Fibroblast of gingiva (primary cell): ENCODE measurements at regions not wholly inside any gene's neighbourhood (a gene's known extent, or its start where the extent isn't known, plus 50 kb on each side); places are given as distances from the start of the nearest gene placed in this dataset.
"Not testable (repeated sequence)": the region's sequence is repeated elsewhere in the genome, so short reads cannot be mapped to it uniquely, and the experiment has no call there.

Source experiments
- DNase-seq: peaks from one replicate; pipeline ENCODE4 v3.0.0-alpha.2; 2011; ENCODE audit warnings: low read depth

DNA sequence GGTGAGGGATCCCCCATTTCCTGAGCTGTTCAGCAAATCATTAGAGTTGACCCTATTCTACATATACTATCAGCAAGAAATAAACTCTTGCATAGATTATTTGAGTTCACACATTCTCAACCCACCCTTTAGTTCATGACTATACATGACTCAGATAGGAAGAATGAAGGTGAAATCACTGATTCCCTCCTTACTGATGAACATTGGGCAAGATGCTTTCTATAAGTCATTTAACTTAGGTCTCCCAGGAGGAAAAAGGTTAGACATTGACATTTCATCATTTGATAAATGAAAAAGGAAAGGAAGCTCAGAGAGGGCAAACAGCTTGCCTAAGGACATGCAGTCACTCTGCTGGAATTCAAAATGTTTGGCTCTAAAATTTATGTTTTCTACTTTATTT is 408.0 kb downstream of the TMEM182 start:
- no peak for DNase-seq

GRCh38 chr2:103172821-103173220 is 411.0 kb downstream of the TMEM182 start:
- DNase-seq = no peak

DNA sequence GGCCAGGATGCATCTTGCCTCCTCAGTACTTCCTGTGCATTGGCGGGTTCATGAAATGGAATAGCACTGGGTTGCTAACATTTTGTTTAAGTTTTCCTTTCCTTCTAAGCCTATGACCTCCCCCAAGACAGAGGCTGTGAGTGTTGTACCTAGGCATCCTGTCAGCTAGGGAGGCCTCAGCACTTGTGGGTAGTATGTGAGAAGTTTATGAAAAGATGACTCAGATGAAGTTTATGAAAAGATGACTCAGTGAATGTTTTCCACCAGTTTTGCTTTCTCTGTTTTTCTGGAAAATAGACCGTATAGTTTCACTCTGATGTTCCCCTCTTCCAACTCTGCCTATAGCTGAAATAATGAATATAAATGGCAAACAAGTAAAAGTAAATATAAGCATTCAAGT is 412.9 kb downstream of the TMEM182 start:
- no peak for DNase-seq

DNA sequence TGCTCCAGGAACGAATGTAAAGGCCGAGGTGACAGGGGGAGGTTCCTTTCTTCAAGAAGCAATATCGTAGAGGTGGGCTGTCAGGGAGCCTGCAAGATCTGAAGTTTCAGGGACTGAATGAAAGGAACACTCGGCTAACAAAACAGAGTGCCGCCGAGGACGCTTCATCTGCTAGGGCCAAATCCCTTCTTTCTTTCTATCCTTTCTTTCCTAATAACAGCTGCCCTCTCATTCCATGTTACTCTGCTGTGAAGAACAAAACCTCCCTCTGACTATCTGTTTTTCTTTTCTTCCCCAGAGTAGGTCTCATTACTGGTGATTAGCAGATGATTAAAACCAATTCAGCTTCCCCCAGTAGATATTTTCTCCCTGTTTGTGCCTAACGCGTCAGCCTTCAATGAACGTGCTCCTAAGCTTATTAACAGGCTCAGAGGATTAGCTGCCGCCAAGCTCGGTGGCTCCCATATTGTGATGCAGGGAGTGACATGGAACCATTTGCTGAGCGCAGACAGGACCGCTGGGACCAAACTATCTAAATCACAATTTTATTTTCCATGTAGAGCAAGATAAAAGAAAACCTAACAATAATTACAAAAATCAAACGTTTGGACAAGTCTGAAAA is 414.6 kb downstream of the TMEM182 start:
- DNase-seq = no peak

GRCh38 chr2:103179798-103180197 is 418.0 kb downstream of the TMEM182 start:
- no peak for DNase-seq

- DNase-seq = no peak
Measured at GRCh38 chr2:103183061-103183460, 421.2 kb downstream of the TMEM182 start.

DNA sequence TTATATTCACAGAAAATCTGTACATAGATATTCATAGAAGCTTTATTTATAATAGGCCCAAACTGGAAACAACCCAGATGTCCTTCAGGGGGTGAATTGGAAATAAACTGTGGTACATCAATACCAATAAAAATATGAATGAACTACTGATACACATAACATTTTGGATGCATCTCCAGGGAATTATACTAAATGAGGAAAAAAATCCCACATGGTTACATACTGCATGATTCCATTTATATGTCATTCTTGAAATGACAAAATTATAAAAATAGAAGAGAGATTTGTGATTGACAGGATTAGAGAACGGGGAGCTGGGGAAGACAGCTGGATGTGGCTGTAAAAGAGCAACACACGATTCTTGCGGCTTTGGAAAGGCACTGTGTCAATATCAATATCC is 435.0 kb downstream of the TMEM182 start:
- no peak for DNase-seq

GRCh38 chr2:103200774-103201173 is 438.9 kb downstream of the TMEM182 start:
- DNase-seq = not testable (repeated sequence)

GRCh38 chr2:103208916-103209315 is 447.1 kb downstream of the TMEM182 start:
- no peak for DNase-seq

- no peak for DNase-seq
Measured at GRCh38 chr2:103213028-103213542, 451.3 kb downstream of the TMEM182 start.

- no peak for DNase-seq
Measured at GRCh38 chr2:103218516-103218915, 456.7 kb downstream of the TMEM182 start.

DNA sequence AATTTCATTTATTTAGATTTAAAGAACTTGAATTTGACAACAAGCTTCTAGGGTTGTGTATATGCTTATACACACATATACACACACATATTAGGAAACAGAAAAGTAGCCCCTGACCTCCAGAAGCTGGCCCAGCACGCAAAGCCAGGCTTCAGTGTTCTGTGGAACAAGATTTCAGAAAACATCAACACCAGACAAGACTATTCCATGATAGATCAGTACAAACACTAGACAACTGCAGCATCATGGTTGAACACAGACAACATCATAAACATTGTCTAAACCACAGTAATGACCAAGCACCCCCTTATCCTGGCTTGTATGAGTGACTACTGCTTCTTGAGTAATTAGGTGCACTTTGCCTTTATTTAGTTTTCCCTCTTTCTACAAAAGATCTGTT is 457.6 kb downstream of the TMEM182 start:
- DNase-seq = no peak

GRCh38 chr2:103222969-103223368 is 461.1 kb downstream of the TMEM182 start:
- no peak for DNase-seq

- no peak for DNase-seq
Measured at GRCh38 chr2:103230796-103231195, 469.0 kb downstream of the TMEM182 start.

DNA sequence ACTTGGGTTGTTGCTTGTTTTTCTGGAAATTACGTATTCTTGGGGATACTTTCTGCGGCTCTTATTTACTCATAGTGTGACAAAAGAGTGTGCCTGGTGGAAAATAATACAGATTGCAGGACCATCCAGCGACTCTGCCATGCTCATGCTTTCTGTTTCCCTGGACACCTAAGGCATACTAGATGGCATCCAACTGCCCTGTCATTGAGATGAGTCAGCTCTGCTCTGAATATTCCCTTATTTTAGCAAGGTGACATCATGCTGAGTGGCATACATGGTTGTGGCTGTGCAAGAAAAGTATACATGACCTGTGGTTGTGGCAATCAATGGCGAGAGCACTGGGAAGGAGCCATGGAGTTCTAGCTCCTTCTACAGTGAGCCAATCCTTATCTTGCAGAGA is 471.0 kb downstream of the TMEM182 start:
- no peak for DNase-seq

DNA sequence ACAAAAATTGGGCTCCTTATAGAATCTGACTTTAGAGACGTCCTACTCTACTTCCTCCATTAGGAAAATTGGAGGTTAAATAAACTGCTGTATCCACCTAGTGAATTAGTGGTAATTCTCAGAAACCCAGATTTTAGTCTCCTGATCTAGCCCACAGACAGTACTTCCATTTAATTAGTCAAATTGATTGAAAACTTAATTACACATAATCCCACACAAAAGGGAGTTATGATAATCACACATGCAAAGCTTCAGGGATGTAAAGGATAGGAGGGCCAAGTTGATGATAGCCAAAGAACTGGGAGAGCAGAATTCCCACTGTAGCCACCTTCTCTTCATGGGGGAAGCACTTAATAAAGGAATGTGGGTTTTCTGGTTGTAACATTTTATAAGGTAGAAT is 471.9 kb downstream of the TMEM182 start:
- no peak for DNase-seq

DNA sequence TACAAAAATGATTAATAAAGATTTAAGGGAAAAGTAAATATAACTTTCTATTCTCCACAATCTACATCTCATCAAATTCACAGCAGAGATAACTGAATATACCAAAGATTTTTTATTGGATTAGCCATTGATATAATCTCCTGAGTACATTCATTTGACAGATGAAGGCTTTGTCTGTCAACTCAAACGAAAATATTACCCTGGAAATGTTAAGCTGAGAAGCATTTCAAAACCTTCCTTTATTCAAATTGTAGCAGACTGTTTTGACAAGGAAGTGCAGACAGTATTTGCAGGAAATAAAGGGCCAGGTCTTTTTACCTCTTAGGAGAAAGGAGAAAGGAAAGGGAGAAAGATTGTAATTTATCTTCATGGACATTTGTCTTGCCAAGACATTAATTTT is 473.5 kb downstream of the TMEM182 start:
- no peak for DNase-seq

- DNase-seq = no peak
Measured at GRCh38 chr2:103249462-103249861, 487.6 kb downstream of the TMEM182 start.

DNA sequence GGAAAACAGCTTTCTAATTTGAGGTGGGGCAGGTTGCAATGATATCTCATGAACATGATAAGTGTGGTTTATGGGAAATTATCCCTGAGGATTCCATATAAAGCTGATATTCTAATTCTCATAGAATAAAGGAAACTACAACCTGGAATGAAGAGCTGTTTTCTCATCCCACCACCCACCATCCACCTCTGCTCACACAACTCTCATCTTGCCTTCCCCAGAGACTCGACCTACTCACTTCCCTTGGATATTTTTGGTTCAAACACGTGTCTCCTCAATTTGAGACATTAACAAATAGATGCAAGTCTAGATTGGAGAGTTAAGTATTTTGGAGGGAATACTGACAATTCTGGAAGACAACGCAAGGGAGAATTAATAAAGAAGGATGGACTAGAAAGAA is 490.9 kb downstream of the TMEM182 start:
- DNase-seq = no peak

- no peak for DNase-seq
Measured at GRCh38 chr2:103254611-103255010, 492.8 kb downstream of the TMEM182 start.

GRCh38 chr2:103264058-103264768 is 502.4 kb downstream of the TMEM182 start:
- no peak for DNase-seq

DNA sequence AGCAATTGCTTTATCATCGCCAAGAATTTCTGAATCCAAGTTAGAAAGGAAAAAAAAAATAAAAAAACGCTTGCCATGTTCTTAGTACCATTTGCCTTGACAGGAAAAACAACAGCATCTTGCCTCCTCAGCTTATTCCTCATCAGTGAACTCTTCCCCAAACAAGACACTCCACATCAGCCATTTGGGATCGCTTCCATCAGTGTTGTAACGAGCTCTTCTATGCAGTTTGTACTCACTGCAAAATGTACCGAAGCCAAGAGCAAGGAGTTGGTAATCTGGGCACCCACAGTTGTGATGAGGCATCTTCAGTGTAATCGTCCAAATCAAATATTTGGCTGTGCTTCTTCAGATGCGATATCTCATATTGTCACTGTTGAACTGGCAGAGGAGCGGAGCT is 503.7 kb downstream of the TMEM182 start:
- DNase-seq = no peak

- no peak for DNase-seq
Measured at GRCh38 chr2:103268841-103269498, 507.1 kb downstream of the TMEM182 start.
